ENCODE measurements at regions not wholly inside any gene's neighbourhood (a gene's known extent, or its start where the extent isn't known, plus 50 kb on each side); places are given as distances from the start of the nearest gene placed in this dataset.

GRCh38 chr6:12224251-12224650, 65.9 kb upstream of the EDN1 start:
- no peak for TF ChIP-seq CTCF (IDR thresholded peaks at IDR 0.05)
- TF ChIP-seq POLR2A (IDR thresholded peaks at IDR 0.05) = no peak

Measured in body of pancreas (tissue), 4 donors.